Fibroblast of the aortic adventitia (primary cell): ENCODE measurements at regions not wholly inside any gene's neighbourhood (a gene's known extent, or its start where the extent isn't known, plus 50 kb on each side); places are given as distances from the start of the nearest gene placed in this dataset.
"Not testable (repeated sequence)": the region's sequence is repeated elsewhere in the genome, so short reads cannot be mapped to it uniquely, and the experiment has no call there.

Source experiments
- DNase-seq: peaks from one replicate; pipeline ENCODE4 v3.0.0-alpha.2; 2010; ENCODE audit warnings: low read depth
- H3K4me3 ChIP-seq: 2 replicates; pipeline ENCODE4 v1.5.1; 2011; ENCODE audit warnings: low read depth, mild to moderate bottlenecking, control low read depth, low read length, moderate library complexity
- CTCF ChIP-seq: IDR thresholded peaks from 2 replicates; pipeline ENCODE4 v1.5.1; 2011; ENCODE audit warnings: mild to moderate bottlenecking, low read length, control low read depth, inconsistent platforms; ENCODE audit not compliant: insufficient read depth

GRCh38 chr1:119251751-119252150 is 111.3 kb upstream of the WARS2 start:
- DNase-seq: no peak
- TF ChIP-seq CTCF: no peak
- no peak overlapping the region for H3K4me3 ChIP-seq

GRCh38 chr1:119253366-119253765 is 112.9 kb upstream of the WARS2 start:
- TF ChIP-seq CTCF: no peak
- no peak overlapping the region for H3K4me3 ChIP-seq
- peak; percentile 22 for DNase-seq

GRCh38 chr1:119254067-119254720 is 113.7 kb upstream of the WARS2 start:
- no peak overlapping the region for H3K4me3 ChIP-seq
- no peak for DNase-seq
- TF ChIP-seq CTCF: no peak

GRCh38 chr1:119256089-119256488 is 112.5 kb upstream of the HAO2 start:
- not testable (repeated sequence) for DNase-seq, H3K4me3 ChIP-seq

- no peak for DNase-seq
- TF ChIP-seq CTCF: no peak
- no peak overlapping the region for H3K4me3 ChIP-seq
Measured at GRCh38 chr1:119260506-119260905, 108.1 kb upstream of the HAO2 start.

GRCh38 chr1:119266386-119266785 is 102.2 kb upstream of the HAO2 start:
- DNase-seq: no peak
- no peak overlapping the region for H3K4me3 ChIP-seq
- no peak for TF ChIP-seq CTCF

GRCh38 chr1:119266858-119267257 is 101.7 kb upstream of the HAO2 start:
- no peak overlapping the region for H3K4me3 ChIP-seq
- TF ChIP-seq CTCF: no peak
- no peak for DNase-seq

- not testable (repeated sequence) for DNase-seq, H3K4me3 ChIP-seq
Measured at GRCh38 chr1:119267288-119267687, 101.3 kb upstream of the HAO2 start.
